GM12875 (cell line): ENCODE measurements at regions not wholly inside any gene's neighbourhood (a gene's known extent, or its start where the extent isn't known, plus 50 kb on each side); places are given as distances from the start of the nearest gene placed in this dataset.
"Not testable (repeated sequence)": the region's sequence is repeated elsewhere in the genome, so short reads cannot be mapped to it uniquely, and the experiment has no call there.

Source experiments
- H3K4me3 ChIP-seq: one replicate; pipeline ENCODE4 v1.5.1; 2011; ENCODE audit warnings: low read depth, low read length, control low read depth
- CTCF ChIP-seq: IDR thresholded peaks from 2 replicates; pipeline ENCODE4 v1.5.1; 2011; ENCODE audit warnings: low read depth, mild to moderate bottlenecking, control low read depth, inconsistent platforms, low read length, moderate library complexity, borderline replicate concordance; ENCODE audit not compliant: insufficient read depth

DNA sequence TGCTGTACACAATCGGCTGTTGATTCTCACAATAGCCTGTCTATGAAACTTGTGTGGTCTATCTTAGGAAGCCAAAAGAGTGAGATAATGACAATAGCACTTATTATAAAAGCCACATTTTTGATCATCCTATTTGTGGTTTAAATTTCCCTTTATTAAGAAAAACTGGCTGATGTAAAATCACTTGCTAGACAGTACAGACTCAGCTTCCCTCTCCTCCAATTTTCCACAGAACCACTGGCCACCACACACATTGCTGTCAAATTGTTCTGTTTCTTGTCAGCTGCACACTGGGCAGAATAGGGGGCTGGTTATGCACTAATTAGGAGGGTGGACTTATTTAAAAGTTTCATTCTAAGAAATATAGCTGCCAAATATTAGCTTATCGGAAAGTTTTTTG, 425.9 kb downstream of the EPHA3 start:
- no peak for TF ChIP-seq CTCF
- no peak overlapping the region for H3K4me3 ChIP-seq

GRCh38 chr3:89554587-89554986, 447.2 kb downstream of the EPHA3 start:
- not testable (repeated sequence) for H3K4me3 ChIP-seq

GRCh38 chr3:89558711-89559110, 451.3 kb downstream of the EPHA3 start:
- TF ChIP-seq CTCF: no peak
- no peak overlapping the region for H3K4me3 ChIP-seq

DNA sequence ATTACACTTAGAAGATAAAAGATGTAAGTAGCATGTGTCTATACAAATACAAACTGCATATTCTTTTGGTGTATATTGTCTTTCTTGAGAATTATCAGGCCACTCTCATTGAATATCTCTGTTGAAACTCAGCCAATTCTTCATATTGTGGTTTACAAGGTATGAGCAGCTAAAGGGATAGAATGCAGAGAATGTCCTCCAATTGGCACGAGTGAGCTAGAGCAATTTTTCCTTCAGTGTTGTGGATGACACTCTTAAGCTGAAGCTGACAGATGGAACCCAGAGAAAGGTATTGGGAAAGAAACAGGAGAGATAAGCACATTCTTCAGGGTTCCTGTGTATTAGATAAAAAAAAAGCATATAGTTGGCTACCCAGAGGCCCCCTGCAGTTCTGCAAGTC, 453.1 kb downstream of the EPHA3 start:
- H3K4me3 ChIP-seq: no peak overlapping the region
- TF ChIP-seq CTCF: no peak

GRCh38 chr3:89562373-89562772, 455.0 kb downstream of the EPHA3 start:
- no peak overlapping the region for H3K4me3 ChIP-seq
- no peak for TF ChIP-seq CTCF

DNA sequence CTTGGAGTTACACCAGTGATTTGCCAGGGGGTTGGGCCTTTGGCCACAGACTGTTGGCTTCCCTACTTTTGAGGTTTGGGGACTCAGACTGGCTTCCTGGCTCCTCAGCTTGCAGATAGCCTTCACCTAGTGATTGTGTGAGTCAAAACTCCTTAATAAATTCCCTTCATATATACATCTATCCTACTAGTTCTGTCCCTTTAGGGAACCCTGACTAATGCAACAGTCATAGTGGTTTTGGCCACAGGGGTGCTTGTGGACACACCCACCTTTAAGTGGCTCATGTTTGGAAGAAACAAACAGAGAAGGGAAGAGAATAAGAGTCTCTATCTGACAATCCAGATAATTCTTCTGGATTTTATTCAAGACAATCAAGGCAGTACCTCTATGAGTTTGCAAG, 457.7 kb downstream of the EPHA3 start:
- no peak for TF ChIP-seq CTCF
- no peak overlapping the region for H3K4me3 ChIP-seq

- TF ChIP-seq CTCF: no peak
- no peak overlapping the region for H3K4me3 ChIP-seq
Observed at GRCh38 chr3:89570465-89570864, 463.0 kb downstream of the EPHA3 start.

- no peak overlapping the region for H3K4me3 ChIP-seq
- TF ChIP-seq CTCF: no peak
Observed at GRCh38 chr3:89571298-89571697, 463.9 kb downstream of the EPHA3 start.
